Tibial nerve (tissue), 4 donors: ENCODE measurements at regions not wholly inside any gene's neighbourhood (a gene's known extent, or its start where the extent isn't known, plus 50 kb on each side); places are given as distances from the start of the nearest gene placed in this dataset.

Experiments
- EP300 ChIP-seq, 2 donors: sonication (generic); formaldehyde crosslinking; IDR thresholded peaks; one replicate each; pipeline ENCODE4 v1.6.1; 2017; ENCODE audit warnings: antibody characterized with exemption in 2 of 2, mild to moderate bottlenecking in 1 of 2
- TF ChIP-seq, protein P1 (sequence below), 5 experiments: fragments of 200-600 bp in 3 of 5; fragments of 450-650 bp in 2 of 5; sonication (generic) in 3 of 5; IDR thresholded peaks; one replicate each; pipeline ENCODE4 v1.5.1; 2016 to 2019; ENCODE audit warnings: antibody characterized with exemption in 5 of 5, mild to moderate bottlenecking in 3 of 5, moderate library complexity in 2 of 5

DNA sequence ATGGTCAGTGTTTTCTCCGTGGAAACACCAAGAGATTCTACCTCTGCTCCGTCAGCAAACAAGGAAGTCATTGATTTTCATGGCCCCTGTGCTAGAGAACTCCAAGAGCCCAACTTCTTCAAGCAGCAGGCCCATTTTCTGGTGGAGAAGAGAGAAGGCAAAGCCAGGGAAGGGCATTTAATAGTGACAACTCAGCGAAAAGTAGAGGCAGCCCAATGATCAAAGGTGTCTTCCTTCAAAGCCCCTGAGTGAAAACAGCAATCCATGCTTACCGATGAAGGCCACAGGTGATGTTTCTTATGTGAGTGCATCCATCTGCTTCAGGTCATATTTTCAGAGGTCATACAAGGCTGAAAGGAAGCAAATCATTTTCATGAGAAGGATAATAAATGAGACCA is 77.3 kb downstream of the VCPKMT start:
- TF ChIP-seq, protein P1, sequence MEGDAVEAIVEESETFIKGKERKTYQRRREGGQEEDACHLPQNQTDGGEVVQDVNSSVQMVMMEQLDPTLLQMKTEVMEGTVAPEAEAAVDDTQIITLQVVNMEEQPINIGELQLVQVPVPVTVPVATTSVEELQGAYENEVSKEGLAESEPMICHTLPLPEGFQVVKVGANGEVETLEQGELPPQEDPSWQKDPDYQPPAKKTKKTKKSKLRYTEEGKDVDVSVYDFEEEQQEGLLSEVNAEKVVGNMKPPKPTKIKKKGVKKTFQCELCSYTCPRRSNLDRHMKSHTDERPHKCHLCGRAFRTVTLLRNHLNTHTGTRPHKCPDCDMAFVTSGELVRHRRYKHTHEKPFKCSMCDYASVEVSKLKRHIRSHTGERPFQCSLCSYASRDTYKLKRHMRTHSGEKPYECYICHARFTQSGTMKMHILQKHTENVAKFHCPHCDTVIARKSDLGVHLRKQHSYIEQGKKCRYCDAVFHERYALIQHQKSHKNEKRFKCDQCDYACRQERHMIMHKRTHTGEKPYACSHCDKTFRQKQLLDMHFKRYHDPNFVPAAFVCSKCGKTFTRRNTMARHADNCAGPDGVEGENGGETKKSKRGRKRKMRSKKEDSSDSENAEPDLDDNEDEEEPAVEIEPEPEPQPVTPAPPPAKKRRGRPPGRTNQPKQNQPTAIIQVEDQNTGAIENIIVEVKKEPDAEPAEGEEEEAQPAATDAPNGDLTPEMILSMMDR (IDR thresholded peaks at IDR 0.05) = no peak
- TF ChIP-seq EP300 (IDR thresholded peaks at IDR 0.05) = no peak
